Endothelial cell of umbilical vein (primary cell): ENCODE measurements at regions not wholly inside any gene's neighbourhood (a gene's known extent, or its start where the extent isn't known, plus 50 kb on each side); places are given as distances from the start of the nearest gene placed in this dataset.

Source experiments
- BruUV-seq: library from RNA; stranded (reverse); fragments of 400-500 nt; replicated peaks from 2 replicates; lab custom pipeline; 2021; lab: Mats Ljungman, UMichigan
- CTCF ChIA-PET: fragments of 300-600, 350-600 bp; sonication (Branson Sonifier 250); formaldehyde crosslinking; loops from one replicate; lab custom pipeline; 2021; ENCODE audit warnings: antibody characterized with exemption, inconsistent platforms; lab: Charles Lee
- POLR2A ChIA-PET: fragments of 300-600, 350-600 bp; sonication (Branson Sonifier 250); formaldehyde crosslinking; loops from one replicate; lab custom pipeline; 2021; ENCODE audit warnings: antibody characterized with exemption, inconsistent platforms; lab: Charles Lee
- DNase-seq: peaks from one replicate; pipeline ENCODE4 v3.0.0-alpha.2; 2011; ENCODE audit warnings: low read depth, low spot score
- FAIRE-seq: peaks from 2 replicates; lab custom pipeline; 2011; peaks lifted over from hg19 to GRCh38; lab: Jason Lieb, UNC
- H2AFZ ChIP-seq: 2 replicates; pipeline ENCODE4 v1.6.0; 2012; ENCODE audit warnings: low read depth, low read length, control low read depth, inconsistent platforms
- H3K27ac ChIP-seq: 2 replicates; pipeline ENCODE4 v1.5.1; 2011; ENCODE audit warnings: low read depth, mild to moderate bottlenecking, control low read depth, low read length, moderate library complexity; ENCODE audit not compliant: insufficient read depth
- H3K27me3 ChIP-seq, 2 experiments: 2 replicates each; pipeline versions ENCODE4 v1.6.0 to v1.6.1; 2011; ENCODE audit warnings: low read length in 2 of 2, mixed read lengths in 1 of 2; ENCODE audit not compliant: control insufficient read depth in 2 of 2, insufficient read depth in 2 of 2
- H3K36me3 ChIP-seq, 2 experiments: 2 replicates in 1 of 2; 3 replicates in 1 of 2; pipeline ENCODE4 v1.5.1; 2011; ENCODE audit warnings: low read length in 2 of 2, mild to moderate bottlenecking in 1 of 2, moderate library complexity in 1 of 2; ENCODE audit not compliant: control insufficient read depth in 2 of 2, insufficient read depth in 2 of 2; ENCODE audit errors: extremely low read depth in 1 of 2
- H3K4me1 ChIP-seq: 3 replicates; pipeline ENCODE4 v1.5.1; 2011; ENCODE audit warnings: mild to moderate bottlenecking, low read length; ENCODE audit not compliant: control insufficient read depth, insufficient read depth; ENCODE audit errors: extremely low read depth
- H3K4me2 ChIP-seq: 2 replicates; pipeline ENCODE4 v1.6.1; 2011; ENCODE audit warnings: low read length, control low read depth, mixed read lengths; ENCODE audit not compliant: insufficient read depth
- H3K4me3 ChIP-seq, 3 experiments: fragments of 200-600 bp in 1 of 3; sonication (generic), shearing (Covaris generic) in 1 of 3; replicated peaks in 1 of 3; 2 replicates each; pipeline ENCODE4 v1.5.1; 2011 to 2016; ENCODE audit warnings: control low read depth in 3 of 3, low read length in 3 of 3, mild to moderate bottlenecking in 2 of 3, inconsistent platforms in 1 of 3, low read depth in 1 of 3, moderate library complexity in 1 of 3; ENCODE audit not compliant: insufficient read depth in 1 of 3
- H3K79me2 ChIP-seq: 2 replicates; pipeline ENCODE4 v1.6.0; 2012; ENCODE audit warnings: low read length, inconsistent platforms; ENCODE audit not compliant: control insufficient read depth, insufficient read depth
- H3K9ac ChIP-seq: replicated peaks from 2 replicates; pipeline ENCODE3; 2011; ENCODE audit warnings: low read length, control low read depth; ENCODE audit not compliant: insufficient read depth; ENCODE audit errors: extremely low read depth
- H3K9me1 ChIP-seq: replicated peaks from 3 replicates; pipeline ENCODE4 v1.6.0; 2011; ENCODE audit warnings: mild to moderate bottlenecking, low read length; ENCODE audit not compliant: control insufficient read depth, insufficient read depth; ENCODE audit errors: extremely low read depth
- H3K9me3 ChIP-seq: replicated peaks from 2 replicates; pipeline ENCODE4 v1.5.1; 2012; ENCODE audit warnings: low read length, inconsistent platforms; ENCODE audit not compliant: control insufficient read depth, insufficient read depth
- H4K20me1 ChIP-seq: replicated peaks from 2 replicates; pipeline ENCODE3; 2011; ENCODE audit warnings: mild to moderate bottlenecking, low read length; ENCODE audit not compliant: control insufficient read depth, insufficient read depth; ENCODE audit errors: extremely low read depth
- EZH2 ChIP-seq: IDR thresholded peaks from 2 replicates; pipeline ENCODE4 v1.6.1; 2012; ENCODE audit warnings: borderline replicate concordance, low read depth, mild to moderate bottlenecking, moderate library complexity, low read length, inconsistent platforms; ENCODE audit not compliant: severe bottlenecking
- FOS ChIP-seq: IDR thresholded peaks from 2 replicates; pipeline ENCODE4 v1.6.1; 2011; ENCODE audit warnings: mild to moderate bottlenecking, low read length, moderate library complexity, borderline replicate concordance; ENCODE audit not compliant: insufficient read depth
- GATA2 ChIP-seq: IDR thresholded peaks from 2 replicates; pipeline ENCODE4 v1.7.0; 2011; ENCODE audit warnings: low read depth, mild to moderate bottlenecking, moderate library complexity, mixed read lengths, low read length; ENCODE audit not compliant: insufficient read length, insufficient read depth
- JUN ChIP-seq: IDR thresholded peaks from 2 replicates; pipeline ENCODE4 v1.6.1; 2011; ENCODE audit warnings: borderline replicate concordance, low read depth; ENCODE audit not compliant: insufficient read length, insufficient read depth
- MAX ChIP-seq: IDR thresholded peaks from 2 replicates; pipeline ENCODE4 v1.6.1; 2011; ENCODE audit not compliant: insufficient read depth, insufficient read length
- MYC ChIP-seq: IDR thresholded peaks from one replicate; pipeline ENCODE4 v1.6.1; 2011; ENCODE audit warnings: mild to moderate bottlenecking, low read depth, low read length
- POLR2A ChIP-seq: IDR thresholded peaks from 2 replicates; pipeline ENCODE4 v1.6.1; 2012; ENCODE audit warnings: low read depth, mild to moderate bottlenecking, control low read depth, low read length
- POLR2AphosphoS5 ChIP-seq: IDR thresholded peaks from 2 replicates; pipeline ENCODE4 v1.6.1; 2012; ENCODE audit warnings: low read depth, mild to moderate bottlenecking, control low read depth, low read length, moderate library complexity; ENCODE audit not compliant: insufficient read depth
- dilution Hi-C: fragments of 300-500 bp; cut with MboI; formaldehyde crosslinking; loops from one replicate; pipeline ENCODE4 v1.15.0; 2019; ENCODE audit warnings: low sequenced_read_pairs; ENCODE audit not compliant: extremely low pct_ligation_motif_present
- intact Hi-C: fragments of 100-400 bp; cut with micrococcal nuclease; formaldehyde crosslinking; loops from one replicate; pipeline ENCODE4 v1.10.0; 2022
- TF ChIP-seq, protein P1 (sequence below), 2 donors: IDR thresholded peaks; 1 replicate in 1 of 2; 2 replicates in 1 of 2; pipeline ENCODE4 v1.5.1; 2011; ENCODE audit warnings: low read length in 2 of 2, mild to moderate bottlenecking in 2 of 2, moderate library complexity in 2 of 2, control low read depth in 1 of 2, inconsistent platforms in 1 of 2, low read depth in 1 of 2; ENCODE audit not compliant: insufficient read depth in 1 of 2; ENCODE audit errors: extremely low read depth in 1 of 2

DNA sequence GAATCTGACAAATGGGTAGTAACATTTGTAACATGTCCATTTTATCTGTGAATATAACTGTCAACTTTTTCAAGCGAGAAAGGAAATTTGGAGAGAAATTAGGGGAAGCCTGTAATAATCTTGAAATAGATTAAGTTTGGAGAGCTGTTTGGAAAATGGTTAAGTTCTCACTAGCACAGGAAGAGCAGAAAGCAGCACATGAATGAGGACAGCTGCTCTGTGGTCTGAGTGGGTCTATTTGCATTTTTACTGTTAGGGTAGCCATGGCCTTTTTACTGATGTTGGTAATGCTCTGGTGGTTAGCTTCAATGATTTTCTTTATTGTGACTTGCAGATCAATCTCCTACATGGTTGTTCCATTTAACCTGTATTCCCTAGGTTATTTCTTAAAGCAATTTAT, 144.5 kb upstream of the GDNF start:
- CTCF ChIA-PET: no interaction called here
- DNase-seq (no peak), FAIRE-seq (no peak)
- no TSS peak for BruUV-seq
- Histone ChIP-seq H3K4me2 (no peak overlapping the region), H3K79me2 (no peaks in the 10 kb centered on the region), H4K20me1 (no peaks in the 10 kb centered on the region), H3K9me1 (no peaks in the 10 kb centered on the region), H3K4me1 (no peaks in the 10 kb centered on the region), H3K27me3 (no peaks in the 10 kb centered on the region), H3K27ac (no peak overlapping the region), H3K4me3 (no peak overlapping the region), H3K9me3 (no peaks in the 10 kb centered on the region), H3K36me3 (no peaks in the 10 kb centered on the region), H3K9ac (no peak overlapping the region), H2AFZ (no peak overlapping the region)
- POLR2A ChIA-PET: no interaction called here
- no peak for TF ChIP-seq MYC
- TF ChIP-seq, protein P1, sequence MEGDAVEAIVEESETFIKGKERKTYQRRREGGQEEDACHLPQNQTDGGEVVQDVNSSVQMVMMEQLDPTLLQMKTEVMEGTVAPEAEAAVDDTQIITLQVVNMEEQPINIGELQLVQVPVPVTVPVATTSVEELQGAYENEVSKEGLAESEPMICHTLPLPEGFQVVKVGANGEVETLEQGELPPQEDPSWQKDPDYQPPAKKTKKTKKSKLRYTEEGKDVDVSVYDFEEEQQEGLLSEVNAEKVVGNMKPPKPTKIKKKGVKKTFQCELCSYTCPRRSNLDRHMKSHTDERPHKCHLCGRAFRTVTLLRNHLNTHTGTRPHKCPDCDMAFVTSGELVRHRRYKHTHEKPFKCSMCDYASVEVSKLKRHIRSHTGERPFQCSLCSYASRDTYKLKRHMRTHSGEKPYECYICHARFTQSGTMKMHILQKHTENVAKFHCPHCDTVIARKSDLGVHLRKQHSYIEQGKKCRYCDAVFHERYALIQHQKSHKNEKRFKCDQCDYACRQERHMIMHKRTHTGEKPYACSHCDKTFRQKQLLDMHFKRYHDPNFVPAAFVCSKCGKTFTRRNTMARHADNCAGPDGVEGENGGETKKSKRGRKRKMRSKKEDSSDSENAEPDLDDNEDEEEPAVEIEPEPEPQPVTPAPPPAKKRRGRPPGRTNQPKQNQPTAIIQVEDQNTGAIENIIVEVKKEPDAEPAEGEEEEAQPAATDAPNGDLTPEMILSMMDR (IDR thresholded peaks at IDR 0.05; ENCODE audit: extremely low read depth in 1 of 2, insufficient read depth in 1 of 2, low read depth in 1 of 2, low read length in 2 of 2): no peak
- TF ChIP-seq GATA2: no peak
- TF ChIP-seq FOS: no peak
- no peak for TF ChIP-seq JUN
- TF ChIP-seq EZH2: no peak
- no peak for TF ChIP-seq POLR2AphosphoS5
- no peak for TF ChIP-seq MAX
- no peak for TF ChIP-seq POLR2A
- intact Hi-C loops (no loop called here), dilution Hi-C loops (no loop called here)
